OCI-LY3 (cell line): ENCODE measurements at regions not wholly inside any gene's neighbourhood (a gene's known extent, or its start where the extent isn't known, plus 50 kb on each side); places are given as distances from the start of the nearest gene placed in this dataset.

ENCODE experiments used
- H2AFZ ChIP-seq: fragments of 200-600, 300-600 bp; shearing (Covaris generic); 2 replicates; pipeline ENCODE4 v1.6.0; 2014; ENCODE audit warnings: antibody characterized with exemption, low read depth, low read length
- H3K27ac ChIP-seq: fragments of 200-600, 300-600 bp; sonication (generic); 2 replicates; pipeline ENCODE4 v1.5.1; 2014; ENCODE audit warnings: mild to moderate bottlenecking, low read length, moderate library complexity, mixed read lengths
- H3K27me3 ChIP-seq: fragments of 200-600, 300-600 bp; sonication (generic); 2 replicates; pipeline ENCODE4 v1.6.1; 2014; ENCODE audit warnings: low read depth, low read length, mixed read lengths
- H3K36me3 ChIP-seq: fragments of 200-600, 300-600 bp; sonication (generic); replicated peaks from 2 replicates; pipeline ENCODE3; 2014; ENCODE audit warnings: low read depth, low read length, mixed read lengths
- H3K4me1 ChIP-seq: fragments of 300-600, 200-600 bp; sonication (generic); 2 replicates; pipeline ENCODE4 v1.6.1; 2014; ENCODE audit warnings: low read length, mixed read lengths
- H3K4me2 ChIP-seq: fragments of 200-600, 300-600 bp; sonication (generic); 2 replicates; pipeline ENCODE4 v1.6.1; 2014; ENCODE audit warnings: low read length, mixed read lengths
- H3K4me3 ChIP-seq: fragments of 300-600, 200-600 bp; sonication (generic); 2 replicates; pipeline ENCODE4 v1.5.1; 2014; ENCODE audit warnings: antibody characterized with exemption, mild to moderate bottlenecking, low read length, moderate library complexity
- H3K79me2 ChIP-seq: fragments of 300-600, 200-600 bp; shearing (Covaris generic); 2 replicates; pipeline ENCODE4 v1.6.1; 2014; ENCODE audit warnings: mild to moderate bottlenecking, low read length, mixed read lengths
- H3K9ac ChIP-seq: fragments of 300-600, 200-600 bp; shearing (Covaris generic); 2 replicates; pipeline ENCODE4 v1.6.0; 2014; ENCODE audit warnings: mild to moderate bottlenecking, low read length, moderate library complexity
- H3K9me3 ChIP-seq: fragments of 200-600, 300-600 bp; shearing (Covaris generic); 2 replicates; pipeline ENCODE4 v1.6.1; 2014; ENCODE audit warnings: low read length, mixed read lengths; ENCODE audit not compliant: insufficient read depth
- H4K20me1 ChIP-seq: fragments of 200-600, 300-600 bp; sonication (generic); 2 replicates; pipeline ENCODE4 v1.6.1; 2016; ENCODE audit warnings: low read length, mixed read lengths; ENCODE audit not compliant: insufficient read depth
- CTCF ChIP-seq: fragments of 200-600, 300-600 bp; sonication (generic); IDR thresholded peaks from 2 replicates; pipeline ENCODE4 v1.5.1; 2014; ENCODE audit warnings: antibody characterized with exemption, low read length, low read depth
- EZH2phosphoT487 ChIP-seq: fragments of 200-600 bp; shearing (Covaris generic); IDR thresholded peaks from 2 replicates; pipeline ENCODE4 v1.6.1; 2018; ENCODE audit warnings: antibody characterized with exemption, mixed run types, low read depth

- Histone ChIP-seq H3K27me3 (no peaks in the 10 kb centered on the region), H3K4me2 (no peak overlapping the region), H3K4me1 (peaks cover 6% of the 10 kb centered on the region; the same call in 1 of the 2 replicates), H3K79me2 (no peaks in the 10 kb centered on the region), H3K9ac (no peak overlapping the region), H3K36me3 (no peaks in the 10 kb centered on the region), H3K9me3 (no peaks in the 10 kb centered on the region), H3K4me3 (no peak overlapping the region), H4K20me1 (no peaks in the 10 kb centered on the region), H3K27ac (no peak overlapping the region), H2AFZ (no peak overlapping the region)
- no peak for TF ChIP-seq CTCF
- TF ChIP-seq EZH2phosphoT487: no peak
These were observed 69.3 kb downstream of the KCNJ2 start for GRCh38 chr17:70238646-70239045.

GRCh38 chr17:70239391-70239826 lies 70.1 kb downstream of the KCNJ2 start:
- no peak overlapping the region for H3K9ac ChIP-seq
- H3K27ac ChIP-seq: no peak overlapping the region
- no peaks in the 10 kb centered on the region for H4K20me1 ChIP-seq
- no peak overlapping the region for H2AFZ ChIP-seq
- TF ChIP-seq CTCF (no peak), EZH2phosphoT487 (no peak)
- H3K36me3 ChIP-seq: no peaks in the 10 kb centered on the region
- no peak overlapping the region for H3K4me2 ChIP-seq
- no peaks in the 10 kb centered on the region for H3K9me3 ChIP-seq
- peaks cover 6% of the 10 kb centered on the region; the same call in 1 of the 2 replicates for H3K4me1 ChIP-seq
- H3K79me2 ChIP-seq: no peaks in the 10 kb centered on the region
- no peaks in the 10 kb centered on the region for H3K27me3 ChIP-seq
- H3K4me3 ChIP-seq: no peak overlapping the region

- Histone ChIP-seq H3K9ac (no peak overlapping the region), H3K9me3 (no peaks in the 10 kb centered on the region), H3K36me3 (no peaks in the 10 kb centered on the region), H4K20me1 (no peaks in the 10 kb centered on the region), H3K4me1 (peaks cover 6% of the 10 kb centered on the region; the same call in 1 of the 2 replicates), H2AFZ (no peak overlapping the region), H3K79me2 (no peaks in the 10 kb centered on the region), H3K27me3 (no peaks in the 10 kb centered on the region), H3K4me2 (no peak overlapping the region), H3K27ac (no peak overlapping the region), H3K4me3 (no peak overlapping the region)
- TF ChIP-seq EZH2phosphoT487: no peak
These were observed 71.7 kb downstream of the KCNJ2 start for GRCh38 chr17:70241071-70241470.

- no peaks in the 10 kb centered on the region for H3K36me3 ChIP-seq
These were observed 73.6 kb downstream of the KCNJ2 start for GRCh38 chr17:70242781-70243437.

More at GRCh38 chr17:70242781-70243437, 73.6 kb downstream of the KCNJ2 start:
- TF ChIP-seq CTCF: no peak
- no peak for TF ChIP-seq EZH2phosphoT487
- 0 out of 2 replicates have a peak overlapping the region, but pooled peaks have one; percentile 10 for H3K4me2 ChIP-seq
- H3K79me2 ChIP-seq: no peaks in the 10 kb centered on the region
- H3K9me3 ChIP-seq: no peaks in the 10 kb centered on the region
- H3K4me1 ChIP-seq: peaks cover 6% of the 10 kb centered on the region; the same call in 1 of the 2 replicates
- no peak overlapping the region for H2AFZ ChIP-seq
- no peak overlapping the region for H3K4me3 ChIP-seq
- H4K20me1 ChIP-seq: no peaks in the 10 kb centered on the region
- H3K9ac ChIP-seq: no peak overlapping the region
- H3K27ac ChIP-seq: no peak overlapping the region
- H3K27me3 ChIP-seq: no peaks in the 10 kb centered on the region
